ENCODE measurements at regions not wholly inside any gene's neighbourhood (a gene's known extent, or its start where the extent isn't known, plus 50 kb on each side); places are given as distances from the start of the nearest gene placed in this dataset.

DNA sequence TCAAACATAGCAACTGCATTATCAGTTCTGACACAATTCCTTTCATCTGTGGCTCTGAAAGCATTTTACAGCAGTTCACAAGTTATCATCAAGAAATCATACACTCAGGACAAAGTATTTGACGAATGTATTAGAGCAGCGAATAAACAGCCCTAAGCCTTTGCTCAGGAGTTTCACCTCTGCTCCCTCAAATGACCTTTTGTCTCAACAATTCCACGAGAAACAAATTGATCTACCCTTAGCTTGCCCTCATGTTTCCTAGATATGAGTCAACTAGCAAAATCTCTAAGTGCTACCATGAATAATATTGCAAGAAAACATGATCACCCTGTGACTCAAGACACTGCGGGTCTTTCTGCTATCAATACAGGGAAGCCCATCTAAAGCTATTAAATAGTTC, 396.1 kb downstream of the EFNB2 start:
- TF ChIP-seq, protein P1, sequence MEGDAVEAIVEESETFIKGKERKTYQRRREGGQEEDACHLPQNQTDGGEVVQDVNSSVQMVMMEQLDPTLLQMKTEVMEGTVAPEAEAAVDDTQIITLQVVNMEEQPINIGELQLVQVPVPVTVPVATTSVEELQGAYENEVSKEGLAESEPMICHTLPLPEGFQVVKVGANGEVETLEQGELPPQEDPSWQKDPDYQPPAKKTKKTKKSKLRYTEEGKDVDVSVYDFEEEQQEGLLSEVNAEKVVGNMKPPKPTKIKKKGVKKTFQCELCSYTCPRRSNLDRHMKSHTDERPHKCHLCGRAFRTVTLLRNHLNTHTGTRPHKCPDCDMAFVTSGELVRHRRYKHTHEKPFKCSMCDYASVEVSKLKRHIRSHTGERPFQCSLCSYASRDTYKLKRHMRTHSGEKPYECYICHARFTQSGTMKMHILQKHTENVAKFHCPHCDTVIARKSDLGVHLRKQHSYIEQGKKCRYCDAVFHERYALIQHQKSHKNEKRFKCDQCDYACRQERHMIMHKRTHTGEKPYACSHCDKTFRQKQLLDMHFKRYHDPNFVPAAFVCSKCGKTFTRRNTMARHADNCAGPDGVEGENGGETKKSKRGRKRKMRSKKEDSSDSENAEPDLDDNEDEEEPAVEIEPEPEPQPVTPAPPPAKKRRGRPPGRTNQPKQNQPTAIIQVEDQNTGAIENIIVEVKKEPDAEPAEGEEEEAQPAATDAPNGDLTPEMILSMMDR (IDR thresholded peaks at IDR 0.05) = no peak
- no peak for TF ChIP-seq POLR2A (IDR thresholded peaks at IDR 0.05)

All from thyroid gland (tissue), 4 donors.